Fibroblast of mammary gland (primary cell): ENCODE measurements at regions not wholly inside any gene's neighbourhood (a gene's known extent, or its start where the extent isn't known, plus 50 kb on each side); places are given as distances from the start of the nearest gene placed in this dataset.
A peak's percentile ranks its signal among the peaks of the same experiment; 100 is the strongest.

ENCODE experiments used
- DNase-seq: peaks from one replicate; pipeline ENCODE4 v3.0.0-alpha.2; 2010; ENCODE audit warnings: low read depth
- H3K4me3 ChIP-seq: 2 replicates; pipeline ENCODE4 v1.5.1; 2011; ENCODE audit warnings: low read depth, mild to moderate bottlenecking, low read length, moderate library complexity; ENCODE audit not compliant: control insufficient read depth
- CTCF ChIP-seq: conservative IDR thresholded peaks from 2 replicates; pipeline ENCODE4 v1.5.1; 2011; ENCODE audit warnings: low read depth, low read length, inconsistent platforms; ENCODE audit not compliant: control insufficient read depth, insufficient read depth

GRCh38 chr6:71524201-71524600 is 235.6 kb downstream of the OGFRL1 start:
- no peak for DNase-seq
- TF ChIP-seq CTCF, result no peak
- H3K4me3 ChIP-seq, result no peak overlapping the region

- TF ChIP-seq CTCF, result no peak
- H3K4me3 ChIP-seq, result no peak overlapping the region
- DNase-seq, result no peak
These were observed 239.3 kb downstream of the OGFRL1 start for GRCh38 chr6:71527886-71528285.

GRCh38 chr6:71529026-71529425 is 240.4 kb downstream of the OGFRL1 start:
- DNase-seq, result no peak
- TF ChIP-seq CTCF, result no peak
- H3K4me3 ChIP-seq, result no peak overlapping the region

GRCh38 chr6:71529769-71530168 is 241.2 kb downstream of the OGFRL1 start:
- no peak for DNase-seq
- TF ChIP-seq CTCF, result no peak
- H3K4me3 ChIP-seq, result no peak overlapping the region

GRCh38 chr6:71531006-71531405 is 242.4 kb downstream of the OGFRL1 start:
- no peak for TF ChIP-seq CTCF
- peak; percentile 17 for DNase-seq

GRCh38 chr6:71531841-71532240 is 243.2 kb downstream of the OGFRL1 start:
- no peak overlapping the region for H3K4me3 ChIP-seq
- DNase-seq, result no peak
- TF ChIP-seq CTCF, result no peak

More at GRCh38 chr6:71531006-71531405, 242.4 kb downstream of the OGFRL1 start:
- no peak overlapping the region for H3K4me3 ChIP-seq

GRCh38 chr6:71533939-71534379 is 245.3 kb downstream of the OGFRL1 start:
- DNase-seq, result peak; percentile 54

More at GRCh38 chr6:71533939-71534379, 245.3 kb downstream of the OGFRL1 start:
- TF ChIP-seq CTCF, result peak; percentile 60
- H3K4me3 ChIP-seq, result no peak overlapping the region
